GM18858 (cell line): ENCODE measurements at regions not wholly inside any gene's neighbourhood (a gene's known extent, or its start where the extent isn't known, plus 50 kb on each side); places are given as distances from the start of the nearest gene placed in this dataset.

ENCODE experiments used
- ATAC-seq: cut with Tn5 transposase; IDR thresholded peaks from one replicate; pipeline ENCODE4 v1.9.1; 2021; ENCODE audit not compliant: unreplicated experiment

DNA sequence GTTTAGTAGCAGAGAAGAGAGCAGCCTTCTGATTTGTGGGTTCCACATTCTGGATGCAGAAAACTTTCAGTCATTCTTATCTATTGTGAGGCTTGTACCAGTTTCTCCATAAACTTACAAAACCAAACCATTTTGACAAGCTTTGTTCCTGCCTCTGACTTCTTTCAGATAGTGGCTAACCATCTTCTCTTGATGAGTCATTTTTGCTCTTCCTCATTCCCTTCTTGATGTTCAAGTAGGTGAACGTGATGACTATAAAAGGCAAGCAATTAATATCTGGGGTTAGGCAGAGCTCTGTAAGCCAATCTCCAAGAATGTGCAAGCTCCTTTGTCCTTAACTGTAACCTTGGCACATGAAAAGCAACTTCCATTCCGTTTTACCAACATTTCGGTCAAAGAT, 2083.1 kb upstream of the PIK3C3 start:
- no peak for ATAC-seq

DNA sequence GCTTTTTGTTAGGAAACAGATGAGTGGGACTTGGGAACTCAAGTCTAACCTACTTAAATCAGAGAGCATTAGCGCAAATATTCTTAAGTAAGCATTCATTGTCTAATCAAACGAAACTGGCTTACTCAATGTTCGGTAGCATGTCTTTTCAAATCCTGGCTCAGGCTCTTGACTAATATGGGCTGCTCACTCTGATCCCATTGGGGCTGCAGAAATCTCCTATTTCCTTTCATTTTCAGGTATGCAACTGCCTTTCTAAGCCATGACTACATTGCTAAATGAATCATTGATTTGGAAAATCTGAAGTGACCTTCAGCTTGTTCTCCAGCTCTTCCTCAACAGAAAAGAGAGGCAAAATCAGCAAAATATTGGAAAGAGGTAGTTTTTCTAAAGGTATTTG, 2084.4 kb upstream of the PIK3C3 start:
- no peak for ATAC-seq

DNA sequence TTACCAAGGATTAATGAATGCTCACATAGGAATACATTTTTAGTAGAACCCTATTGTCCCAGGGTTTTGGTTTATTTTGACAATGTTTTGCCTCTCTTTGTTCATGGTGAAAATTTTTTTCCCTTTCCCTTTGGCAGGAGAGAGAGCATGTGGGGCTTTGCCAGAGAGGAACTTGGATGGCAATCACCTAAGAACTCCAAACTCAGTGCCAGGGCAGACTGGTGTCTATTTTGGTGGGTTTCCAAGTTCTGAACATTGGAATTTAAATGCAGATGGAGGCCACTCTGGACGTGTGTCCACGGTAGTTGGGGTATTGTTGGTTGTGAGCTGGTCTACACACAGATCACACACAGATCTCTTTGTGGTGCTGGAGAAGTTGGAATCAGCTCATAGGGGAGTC, 2091.1 kb upstream of the PIK3C3 start:
- no peak for ATAC-seq

DNA sequence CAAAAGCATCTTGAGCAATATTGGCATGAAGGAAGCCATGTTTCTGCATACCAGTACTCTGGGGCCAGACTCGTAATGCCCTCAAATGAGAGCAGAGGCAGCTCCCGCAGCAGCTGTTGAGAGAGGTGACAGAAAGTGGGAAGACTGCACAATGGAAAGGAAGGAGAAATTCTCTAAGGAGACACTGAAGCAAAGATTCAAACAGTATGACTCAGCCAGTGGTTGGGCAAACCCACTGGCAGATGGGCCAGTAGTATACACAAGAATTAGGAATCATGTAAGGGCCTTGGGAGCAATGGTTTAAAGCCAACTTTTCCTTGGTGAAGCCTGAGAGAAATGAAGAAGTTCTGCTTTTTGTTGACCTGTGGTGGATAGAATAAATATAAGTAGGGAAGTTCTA, 2092.7 kb upstream of the PIK3C3 start:
- ATAC-seq = no peak

- no peak for ATAC-seq
Measured at GRCh38 chr18:39854291-39854690, 2100.7 kb upstream of the PIK3C3 start.

DNA sequence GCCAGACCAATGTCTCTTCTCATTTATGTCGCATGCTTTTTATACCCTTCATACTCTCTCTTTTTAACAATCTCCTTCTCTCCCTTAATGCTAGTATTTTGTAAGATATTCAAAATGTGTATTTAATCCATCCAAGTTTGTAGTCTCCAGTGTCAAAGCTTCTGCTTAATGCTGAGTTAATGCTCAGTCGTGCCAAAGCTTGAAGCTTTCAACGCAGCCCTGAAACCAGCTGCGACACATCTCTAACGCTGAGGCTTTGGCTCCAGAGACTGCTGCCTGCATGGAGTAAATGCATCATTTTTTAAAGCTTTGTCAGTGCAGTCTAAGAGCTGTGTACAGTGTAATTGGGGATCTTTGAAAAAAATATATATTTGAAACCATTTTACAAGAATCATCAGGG, 2108.8 kb upstream of the PIK3C3 start:
- no peak for ATAC-seq

DNA sequence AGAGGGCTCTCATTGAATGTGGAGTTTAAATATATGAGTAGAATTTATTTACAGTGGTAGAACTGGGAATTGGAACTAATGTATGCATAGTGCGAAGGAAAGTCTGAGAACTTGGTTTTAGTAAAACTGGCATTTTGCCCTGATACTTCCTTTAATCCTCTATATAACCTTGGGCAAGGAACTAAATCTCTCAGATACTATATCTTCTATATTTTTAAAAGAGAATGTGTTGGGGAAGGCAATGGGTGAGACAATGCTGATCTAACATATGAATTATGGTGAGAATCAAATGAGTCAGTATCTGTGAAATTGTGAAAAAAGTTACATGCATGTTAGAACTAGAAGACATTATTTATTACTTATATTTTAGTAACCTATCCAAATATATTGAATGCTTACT, 2109.4 kb upstream of the PIK3C3 start:
- ATAC-seq = no peak

DNA sequence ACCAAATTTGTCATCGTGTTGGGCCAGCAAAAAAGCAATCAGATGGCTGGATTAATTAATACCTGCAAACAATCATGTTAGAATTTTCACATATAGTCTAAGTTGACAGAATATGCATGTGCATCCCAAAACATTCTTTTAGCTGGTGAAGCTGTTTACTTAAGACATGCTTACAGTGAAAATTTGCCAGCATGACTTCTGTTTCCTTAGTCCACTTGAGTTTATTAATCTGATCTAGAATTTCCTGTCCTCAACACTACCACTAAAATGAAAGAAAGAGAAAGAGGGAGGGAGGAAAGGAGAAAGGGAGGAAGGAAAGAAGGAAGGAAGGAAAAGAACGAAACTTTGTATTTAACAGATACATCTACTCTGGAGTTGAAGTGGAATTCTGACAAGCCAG, 2109.9 kb upstream of the PIK3C3 start:
- ATAC-seq = no peak

- ATAC-seq = no peak
Measured at GRCh38 chr18:39843546-39843945, 2111.5 kb upstream of the PIK3C3 start.

GRCh38 chr18:39842366-39842914, 2112.6 kb upstream of the PIK3C3 start:
- ATAC-seq = no peak

DNA sequence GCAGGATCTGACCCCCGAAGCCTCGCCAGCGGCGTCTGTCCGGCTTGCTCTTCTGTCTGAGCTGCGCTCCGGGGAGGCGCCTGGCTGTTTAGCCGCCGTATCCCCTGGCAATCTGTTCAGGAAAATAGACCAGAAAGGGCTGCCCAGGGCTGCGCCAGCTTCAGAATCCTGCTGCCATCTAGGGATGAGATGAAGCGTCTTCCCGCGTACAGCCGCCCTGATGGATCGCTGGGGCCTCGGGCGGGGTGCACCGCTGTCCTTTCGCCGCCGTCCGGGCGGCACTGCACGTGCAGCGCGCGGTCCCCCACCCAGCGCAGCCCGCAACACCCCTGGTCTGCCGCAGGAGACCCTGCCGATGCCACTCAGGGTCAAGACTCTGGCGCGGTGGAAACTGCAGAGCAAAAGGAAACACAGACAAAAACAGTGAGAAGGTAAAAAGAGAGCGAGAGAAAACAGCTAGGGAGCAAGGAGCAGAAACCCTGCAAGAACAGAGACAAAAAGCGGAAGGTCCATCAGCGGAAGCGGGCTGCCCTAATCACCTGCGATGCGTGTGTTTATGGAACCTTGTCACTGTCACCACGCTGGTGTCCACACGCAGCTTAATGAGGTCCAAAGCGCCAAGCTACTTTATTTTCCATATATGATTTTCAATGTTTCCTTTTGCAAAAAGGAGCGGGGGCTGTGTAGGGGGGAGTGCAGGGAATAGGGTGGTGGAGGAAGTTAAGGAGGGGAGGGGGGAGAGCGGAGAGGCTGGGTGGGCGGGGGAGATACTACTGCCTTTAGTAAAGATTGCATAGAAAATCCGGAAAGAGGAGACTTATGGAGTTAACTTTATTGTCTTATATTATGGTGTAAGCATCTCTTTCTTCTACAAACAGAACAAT, 2113.3 kb upstream of the PIK3C3 start:
- ATAC-seq = no peak

DNA sequence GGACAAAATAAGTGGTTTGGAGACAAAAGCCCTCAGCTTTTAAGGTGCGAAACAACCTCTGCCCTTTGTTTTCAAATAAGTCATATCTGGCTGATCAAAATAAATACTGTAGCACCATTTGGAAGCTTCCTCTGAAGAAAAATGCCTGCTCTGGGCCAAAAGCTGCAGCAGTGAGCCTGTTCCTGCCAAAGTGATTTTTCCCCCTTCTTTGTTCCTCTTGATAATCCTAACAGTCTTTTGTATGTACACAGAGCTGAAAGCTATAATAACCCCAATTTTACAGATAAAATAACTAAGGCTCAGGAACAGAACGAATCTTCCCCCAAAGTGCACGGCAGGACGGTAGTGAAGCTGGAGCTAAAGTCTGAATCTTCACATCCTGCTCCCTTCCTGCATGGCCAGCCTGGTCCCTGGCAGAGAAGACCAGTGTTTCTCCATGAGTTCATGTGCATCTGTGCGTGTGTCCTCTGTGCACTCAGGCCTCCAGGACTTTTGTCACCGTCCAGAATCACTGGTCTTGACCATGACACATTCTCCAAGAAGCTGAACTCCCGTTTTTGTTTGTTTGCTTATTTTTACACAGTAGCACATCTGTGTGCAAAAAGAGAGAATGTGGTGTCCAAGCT, 2114.1 kb upstream of the PIK3C3 start:
- no peak for ATAC-seq

DNA sequence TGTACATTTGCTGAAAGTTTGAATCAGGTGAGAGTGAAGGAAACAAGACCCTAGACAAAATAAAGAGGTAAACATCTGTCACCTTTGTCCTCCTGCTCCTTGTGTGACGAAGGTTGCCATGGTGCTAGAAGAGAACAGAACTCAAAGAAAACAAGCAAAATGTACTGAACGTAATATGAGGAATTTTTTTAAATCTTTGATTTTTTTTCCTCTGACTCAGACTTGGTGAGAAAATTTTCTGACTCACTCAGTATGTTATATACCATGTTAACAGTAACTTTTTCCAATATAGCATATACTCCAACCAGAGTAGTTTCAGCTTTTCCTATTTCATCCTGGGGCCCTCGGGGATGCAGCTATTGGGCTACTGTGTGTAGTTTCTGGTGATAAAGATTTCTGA, 2114.6 kb upstream of the PIK3C3 start:
- ATAC-seq = no peak

GRCh38 chr18:39839782-39840181, 2115.3 kb upstream of the PIK3C3 start:
- no peak for ATAC-seq

DNA sequence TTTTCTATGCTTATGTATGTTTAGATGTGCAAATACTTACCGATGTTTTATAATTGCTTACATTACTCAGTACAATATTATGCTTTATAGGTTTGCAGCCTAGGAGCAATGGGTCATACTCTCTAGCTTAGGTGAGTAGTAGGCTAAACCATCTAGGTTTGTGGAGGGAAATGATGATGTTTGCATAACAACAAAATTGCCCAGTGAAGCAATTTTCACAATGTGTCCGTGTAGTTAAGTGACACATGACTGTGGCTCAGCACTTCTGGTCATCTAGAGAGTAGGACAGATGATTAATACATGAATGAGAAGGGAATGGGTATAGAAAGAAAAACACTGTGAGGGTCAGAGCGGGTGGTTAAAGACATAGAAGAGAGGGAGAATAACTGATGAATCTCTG, 2116.2 kb upstream of the PIK3C3 start:
- ATAC-seq = no peak

DNA sequence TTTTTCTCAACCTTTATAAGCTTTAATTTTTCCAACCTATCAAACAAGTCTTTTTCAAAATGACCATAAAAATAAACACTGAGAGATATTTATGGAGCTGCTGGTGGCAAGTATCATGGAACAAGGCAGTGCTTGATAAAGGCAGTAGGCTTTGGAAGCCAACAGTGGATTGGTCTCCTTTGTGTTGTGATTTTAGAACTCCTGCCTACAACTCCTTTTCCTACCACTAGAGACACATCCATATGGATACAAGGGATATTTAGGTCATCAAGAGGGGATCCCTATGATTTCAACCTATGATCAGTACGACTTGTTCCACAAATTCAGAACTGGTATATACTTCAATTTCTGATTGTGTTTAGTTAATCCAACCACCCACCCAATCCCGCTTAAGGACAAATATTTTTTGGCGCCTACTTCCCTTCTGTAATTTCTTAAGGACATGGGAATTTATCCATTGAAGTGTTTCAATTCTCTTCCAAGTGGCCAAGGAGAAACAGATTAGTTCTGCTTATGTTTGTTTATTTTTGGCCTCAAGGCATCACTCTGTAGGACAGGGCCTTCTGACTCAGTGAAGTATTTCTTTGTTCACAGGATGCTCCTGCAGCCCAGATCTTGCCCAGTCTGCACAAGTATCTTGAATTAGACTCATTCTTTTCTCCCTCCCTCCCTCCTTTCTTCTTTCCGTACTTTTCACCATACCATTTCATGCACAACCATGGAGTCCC, 2119.6 kb upstream of the PIK3C3 start:
- no peak for ATAC-seq

DNA sequence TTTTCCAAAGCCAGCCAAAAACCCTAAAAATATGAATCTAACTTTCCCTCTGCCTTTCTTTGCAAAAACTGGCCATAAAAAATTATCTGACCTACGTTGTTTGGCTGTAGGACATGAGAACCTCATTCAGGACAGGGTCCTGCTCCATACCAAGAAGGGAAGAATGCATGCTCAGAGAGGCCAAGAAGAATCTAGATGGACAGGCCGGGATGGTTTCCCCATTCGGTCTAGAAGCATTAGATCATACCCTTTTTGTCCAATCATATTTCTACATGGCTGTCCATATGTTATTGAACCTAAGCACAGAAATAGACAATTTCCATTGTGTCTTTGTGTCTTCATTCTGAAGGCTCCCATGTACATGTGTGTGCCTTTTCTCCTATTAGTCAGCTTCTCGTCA, 2120.4 kb upstream of the PIK3C3 start:
- no peak for ATAC-seq

DNA sequence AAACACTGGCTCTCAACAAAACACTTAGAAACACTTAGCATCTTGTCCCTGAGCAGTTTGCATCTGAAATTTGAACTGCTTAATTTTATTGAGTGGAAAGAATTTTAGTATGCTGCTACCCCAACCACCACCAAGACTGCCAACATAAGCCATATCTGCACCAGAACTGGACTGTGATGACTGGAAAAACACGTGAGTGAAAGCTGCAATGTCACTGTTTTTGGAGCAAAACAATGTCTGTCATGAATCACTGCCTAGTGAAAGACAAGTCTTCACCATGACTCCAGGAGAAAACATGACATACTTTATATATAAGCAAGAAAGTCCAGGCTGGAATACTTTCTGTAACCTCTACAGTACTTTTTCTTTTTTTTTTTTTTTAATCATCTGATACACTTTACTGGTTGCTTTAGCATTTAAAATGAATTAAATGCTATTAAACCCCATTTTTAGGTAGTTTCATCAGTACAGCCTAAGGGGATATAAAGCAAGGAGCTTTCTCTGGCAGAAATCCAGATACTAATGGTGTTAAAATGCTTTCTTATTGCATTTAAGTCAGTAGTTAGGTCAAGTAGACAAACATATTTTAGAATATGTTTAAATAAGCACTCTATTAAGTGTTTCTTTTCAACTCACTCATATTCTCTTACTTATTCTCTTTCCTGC, 2129.4 kb upstream of the PIK3C3 start:
- no peak for ATAC-seq

- no peak for ATAC-seq
Measured at GRCh38 chr18:39806525-39806924, 2148.5 kb upstream of the PIK3C3 start.

GRCh38 chr18:39805218-39805617, 2149.8 kb upstream of the PIK3C3 start:
- ATAC-seq = no peak

DNA sequence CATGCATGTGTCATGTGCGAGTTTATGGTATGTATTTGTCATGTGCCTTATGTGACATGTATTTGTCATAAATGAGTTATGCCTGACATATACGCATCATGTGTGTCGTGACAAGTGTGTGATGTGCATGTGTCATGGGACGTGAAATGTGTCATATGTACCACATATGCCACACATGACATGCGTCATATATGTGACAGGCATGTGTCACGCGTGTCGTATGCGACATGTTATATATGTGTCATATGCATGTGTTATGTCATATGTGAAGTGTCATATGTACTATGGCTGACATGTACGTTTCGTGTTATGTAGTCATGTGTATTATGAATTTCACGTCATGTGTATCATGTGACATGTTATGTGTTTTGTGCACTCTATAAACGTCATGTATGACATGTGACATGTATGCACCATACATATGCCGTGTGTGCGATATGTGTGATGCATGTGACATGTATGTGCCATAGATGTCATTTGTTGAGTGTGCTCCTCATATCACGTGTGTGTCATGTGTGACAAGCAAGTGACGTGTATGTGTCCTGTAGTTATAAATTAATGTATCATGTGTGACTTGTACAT, 2152.3 kb upstream of the PIK3C3 start:
- ATAC-seq = no peak
